SK-N-SH (cell line): ENCODE measurements at regions not wholly inside any gene's neighbourhood (a gene's known extent, or its start where the extent isn't known, plus 50 kb on each side); places are given as distances from the start of the nearest gene placed in this dataset.
"Not testable (repeated sequence)": the region's sequence is repeated elsewhere in the genome, so short reads cannot be mapped to it uniquely, and the experiment has no call there.

ENCODE experiments used
- CTCF ChIP-seq: fragments of 200-600 bp; sonication (generic); IDR thresholded peaks from 2 replicates; pipeline ENCODE4 v1.6.1; 2017; ENCODE audit warnings: antibody characterized with exemption, mild to moderate bottlenecking, moderate library complexity
- EP300 ChIP-seq, 2 experiments: IDR thresholded peaks; 2 replicates each; pipeline versions ENCODE4 v1.4.0 to v1.6.1; 2012; ENCODE audit warnings: borderline replicate concordance in 1 of 2, low read depth in 1 of 2, low read length in 1 of 2
- EZH2phosphoT487 ChIP-seq: fragments of 200-600 bp; sonication (generic); IDR thresholded peaks from 2 replicates; pipeline ENCODE4 v1.6.1; 2017; ENCODE audit warnings: low read depth, mixed run types, mild to moderate bottlenecking, antibody characterized with exemption, moderate library complexity, borderline replicate concordance
- MAX ChIP-seq: IDR thresholded peaks from 2 replicates; pipeline ENCODE4 v1.4.0; 2012; ENCODE audit warnings: low read depth
- POLR2AphosphoS5 ChIP-seq: IDR thresholded peaks from 2 replicates; pipeline ENCODE4 v1.6.1; 2012; ENCODE audit warnings: low read depth, low read length
- RAD21 ChIP-seq: IDR thresholded peaks from 2 replicates; pipeline ENCODE4 v1.6.1; 2012; ENCODE audit warnings: mild to moderate bottlenecking, low read length
- SIN3A ChIP-seq: IDR thresholded peaks from 2 replicates; pipeline ENCODE4 v1.6.1; 2012; ENCODE audit warnings: low read depth, mild to moderate bottlenecking, low read length, moderate library complexity, borderline replicate concordance
- SMC3 ChIP-seq: IDR thresholded peaks from 2 replicates; pipeline ENCODE4 v1.6.1; 2012; ENCODE audit warnings: low read depth, low read length, improper control_type of control experiment
- TCF12 ChIP-seq: IDR thresholded peaks from 2 replicates; pipeline ENCODE4 v1.4.0; 2012
- TF ChIP-seq, protein P1 (sequence below): IDR thresholded peaks from 2 replicates; pipeline ENCODE4 v1.4.0; 2012; ENCODE audit warnings: low read depth, borderline replicate concordance
- TF ChIP-seq, protein P2 (sequence below): fragments of 150-350 bp; IDR thresholded peaks from 2 replicates; pipeline ENCODE4 v1.6.1; 2017; ENCODE audit warnings: antibody characterized with exemption, low read length, low read depth, borderline replicate concordance

- TF ChIP-seq SMC3; CTCF; RAD21; MAX; EZH2phosphoT487; TCF12; EP300 (IDR thresholded peaks at IDR 0.05; ENCODE audit: borderline replicate concordance in 1 of 2, low read depth in 1 of 2, low read length in 1 of 2); SIN3A; POLR2AphosphoS5: not testable (repeated sequence)
- TF ChIP-seq, protein P1, sequence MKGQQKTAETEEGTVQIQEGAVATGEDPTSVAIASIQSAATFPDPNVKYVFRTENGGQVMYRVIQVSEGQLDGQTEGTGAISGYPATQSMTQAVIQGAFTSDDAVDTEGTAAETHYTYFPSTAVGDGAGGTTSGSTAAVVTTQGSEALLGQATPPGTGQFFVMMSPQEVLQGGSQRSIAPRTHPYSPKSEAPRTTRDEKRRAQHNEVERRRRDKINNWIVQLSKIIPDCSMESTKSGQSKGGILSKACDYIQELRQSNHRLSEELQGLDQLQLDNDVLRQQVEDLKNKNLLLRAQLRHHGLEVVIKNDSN = not testable (repeated sequence)
- TF ChIP-seq, protein P2, sequence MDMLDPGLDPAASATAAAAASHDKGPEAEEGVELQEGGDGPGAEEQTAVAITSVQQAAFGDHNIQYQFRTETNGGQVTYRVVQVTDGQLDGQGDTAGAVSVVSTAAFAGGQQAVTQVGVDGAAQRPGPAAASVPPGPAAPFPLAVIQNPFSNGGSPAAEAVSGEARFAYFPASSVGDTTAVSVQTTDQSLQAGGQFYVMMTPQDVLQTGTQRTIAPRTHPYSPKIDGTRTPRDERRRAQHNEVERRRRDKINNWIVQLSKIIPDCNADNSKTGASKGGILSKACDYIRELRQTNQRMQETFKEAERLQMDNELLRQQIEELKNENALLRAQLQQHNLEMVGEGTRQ = not testable (repeated sequence)
Measured at GRCh38 chr21:8701297-8701696, 1820.1 kb upstream of the TPTE start.
